Suppressor macrophage treated with lipopolysaccharide for 1 hour (primary cell): ENCODE measurements at regions not wholly inside any gene's neighbourhood (a gene's known extent, or its start where the extent isn't known, plus 50 kb on each side); places are given as distances from the start of the nearest gene placed in this dataset.

Experiments used
- DNase-seq, 3 donors: peaks; one replicate each; pipeline ENCODE4 v3.0.0-alpha.2; 2020 to 2022

- no peak for DNase-seq
Observed at GRCh38 chr16:86429663-86430062, 80.7 kb upstream of the FOXF1 start.

GRCh38 chr16:86430814-86431213 is 79.5 kb upstream of the FOXF1 start:
- no peak for DNase-seq

- DNase-seq = no peak
Observed at GRCh38 chr16:86431540-86431939, 78.8 kb upstream of the FOXF1 start.

- no peak for DNase-seq
Observed at GRCh38 chr16:86432048-86432447, 78.3 kb upstream of the FOXF1 start.

GRCh38 chr16:86432691-86433090 is 77.6 kb upstream of the FOXF1 start:
- no peak for DNase-seq

- DNase-seq = no peak
Observed at GRCh38 chr16:86436466-86437185, 73.7 kb upstream of the FOXF1 start.

GRCh38 chr16:86437348-86437747 is 73.0 kb upstream of the FOXF1 start:
- no peak for DNase-seq

- no peak for DNase-seq
Observed at GRCh38 chr16:86442703-86443102, 67.6 kb upstream of the FOXF1 start.

GRCh38 chr16:86443508-86444147 is 66.7 kb upstream of the FOXF1 start:
- no peak for DNase-seq

GRCh38 chr16:86444261-86444660 is 66.1 kb upstream of the FOXF1 start:
- DNase-seq = no peak

GRCh38 chr16:86444661-86445060 is 65.7 kb upstream of the FOXF1 start:
- DNase-seq = no peak

- DNase-seq = no peak
Observed at GRCh38 chr16:86446279-86446678, 64.0 kb upstream of the FOXF1 start.

GRCh38 chr16:86447228-86447627 is 63.1 kb upstream of the FOXF1 start:
- DNase-seq = no peak

GRCh38 chr16:86448306-86448890 is 61.9 kb upstream of the FOXF1 start:
- DNase-seq = peak in 2 of 3 donors; percentile 7 to 13

GRCh38 chr16:86449446-86450095 is 60.8 kb upstream of the FOXF1 start:
- peak in 1 of 3 donors; percentile 9 for DNase-seq

GRCh38 chr16:86450691-86451090 is 59.6 kb upstream of the FOXF1 start:
- DNase-seq = no peak

- DNase-seq = no peak
Observed at GRCh38 chr16:86452451-86452850, 57.9 kb upstream of the FOXF1 start.

- peak in 2 of 3 donors; percentile 1 to 3 for DNase-seq
Observed at GRCh38 chr16:86455116-86455515, 55.2 kb upstream of the FOXF1 start.

- DNase-seq = no peak
Observed at GRCh38 chr16:86455640-86456039, 54.7 kb upstream of the FOXF1 start.

GRCh38 chr16:86457501-86458148 is 52.7 kb upstream of the FOXF1 start:
- no peak for DNase-seq

GRCh38 chr16:86458149-86458777 is 52.1 kb upstream of the FOXF1 start:
- DNase-seq = no peak

GRCh38 chr16:86459266-86459665 is 51.1 kb upstream of the FOXF1 start:
- DNase-seq = no peak
